HG02870 (cell line): ENCODE measurements at regions not wholly inside any gene's neighbourhood (a gene's known extent, or its start where the extent isn't known, plus 50 kb on each side); places are given as distances from the start of the nearest gene placed in this dataset.
"Not testable (repeated sequence)": the region's sequence is repeated elsewhere in the genome, so short reads cannot be mapped to it uniquely, and the experiment has no call there.

Experiments
- ATAC-seq: cut with Tn5 transposase; IDR thresholded peaks from one replicate; pipeline ENCODE4 v1.9.1; 2021; ENCODE audit warnings: mild to moderate bottlenecking, moderate library complexity; ENCODE audit not compliant: unreplicated experiment

DNA sequence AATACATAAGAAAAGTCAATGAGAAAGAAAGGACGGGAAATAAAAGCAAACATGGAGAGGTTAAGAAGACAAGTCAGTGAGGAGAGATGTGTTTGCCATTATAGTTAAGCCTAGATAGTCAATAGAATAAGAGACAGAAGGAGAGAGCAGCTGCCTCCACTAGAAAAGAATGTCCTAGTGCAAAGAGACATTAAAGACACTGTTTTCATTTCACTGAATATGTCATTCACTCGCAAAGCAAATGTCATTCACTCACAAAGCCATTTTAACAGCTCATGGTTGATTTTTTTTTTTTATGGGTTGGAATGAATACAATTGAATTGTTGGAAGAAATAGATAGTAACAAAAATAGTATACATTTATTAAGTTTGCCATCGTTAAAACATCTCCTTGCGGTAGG, 1007.6 kb downstream of the DNAJB9 start:
- ATAC-seq, result no peak

DNA sequence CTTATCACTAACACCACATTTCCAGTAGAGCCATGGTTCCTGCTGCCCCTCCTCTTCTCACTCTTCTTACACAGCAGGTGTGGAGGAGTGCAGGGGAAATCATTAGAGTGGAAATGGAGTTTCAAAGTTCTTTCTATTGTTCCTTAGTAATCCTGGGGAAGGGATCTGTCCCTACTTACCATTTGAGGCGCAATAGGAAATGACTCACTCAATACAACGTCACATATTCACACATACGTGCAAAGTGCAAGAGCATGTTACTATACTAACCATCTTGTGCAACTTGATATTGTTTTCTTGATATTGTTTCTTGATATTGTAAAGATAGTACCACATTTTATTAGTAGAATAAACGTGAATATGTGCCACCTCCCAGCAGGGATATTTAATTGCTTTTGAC, 1010.2 kb downstream of the DNAJB9 start:
- ATAC-seq, result no peak

DNA sequence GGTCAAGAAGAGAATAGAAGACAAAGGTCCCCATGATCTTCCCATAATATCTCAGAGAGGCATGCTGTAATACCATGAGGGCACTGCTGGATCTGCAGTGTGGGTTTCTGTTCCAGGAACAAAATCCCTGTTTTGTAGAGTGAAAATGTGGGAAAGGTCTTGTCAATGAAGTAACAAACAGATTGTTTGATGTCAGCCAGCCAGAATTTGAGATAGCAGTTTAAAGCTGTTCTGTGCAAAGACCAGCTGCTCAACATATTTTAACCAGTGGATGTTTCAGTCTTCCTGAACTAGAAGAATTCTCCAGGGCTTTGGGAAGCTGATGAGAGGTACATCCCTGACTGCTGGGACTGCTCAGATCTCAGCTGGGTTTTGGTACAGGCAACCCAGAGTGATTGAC, 1012.5 kb downstream of the DNAJB9 start:
- ATAC-seq, result no peak

DNA sequence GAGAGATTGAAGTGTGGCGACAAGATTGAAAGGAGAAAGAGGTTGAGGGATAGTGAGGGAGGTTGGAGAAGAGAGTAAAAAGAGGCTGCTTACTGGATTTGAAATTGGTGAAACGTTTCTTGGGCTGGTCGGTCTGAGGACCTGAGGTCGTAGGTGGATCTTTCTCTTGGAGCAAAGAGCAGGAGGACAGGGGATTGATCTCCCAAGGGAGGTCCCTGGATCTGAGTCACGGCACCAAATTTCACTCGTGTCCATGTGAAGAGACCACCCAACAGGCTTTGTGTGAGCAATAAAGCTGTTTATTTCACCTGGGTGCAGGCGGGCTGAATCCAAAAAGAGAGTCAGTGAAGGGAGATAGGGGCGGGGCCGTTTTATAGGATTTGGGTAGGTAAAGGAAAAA, 1027.3 kb downstream of the DNAJB9 start:
- ATAC-seq, result not testable (repeated sequence)

DNA sequence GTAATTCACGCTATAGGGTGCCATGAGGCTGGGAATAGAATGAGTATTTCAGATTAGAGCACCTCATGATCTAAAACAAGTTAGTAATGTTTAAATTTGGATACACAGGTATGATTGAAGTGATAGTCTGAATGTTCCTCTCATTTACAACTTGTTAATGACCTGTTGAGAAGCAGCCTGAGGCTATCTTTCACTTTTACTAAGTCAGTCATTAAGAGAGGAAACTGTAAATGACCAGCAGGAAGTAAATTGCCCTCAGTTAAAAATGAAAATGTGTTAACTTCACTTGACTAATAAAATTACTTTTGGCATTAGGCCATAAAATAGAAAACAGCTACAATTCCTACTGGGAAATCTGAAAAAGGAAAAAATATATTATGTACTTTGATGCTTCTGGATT, 1042.0 kb downstream of the DNAJB9 start:
- no peak for ATAC-seq

DNA sequence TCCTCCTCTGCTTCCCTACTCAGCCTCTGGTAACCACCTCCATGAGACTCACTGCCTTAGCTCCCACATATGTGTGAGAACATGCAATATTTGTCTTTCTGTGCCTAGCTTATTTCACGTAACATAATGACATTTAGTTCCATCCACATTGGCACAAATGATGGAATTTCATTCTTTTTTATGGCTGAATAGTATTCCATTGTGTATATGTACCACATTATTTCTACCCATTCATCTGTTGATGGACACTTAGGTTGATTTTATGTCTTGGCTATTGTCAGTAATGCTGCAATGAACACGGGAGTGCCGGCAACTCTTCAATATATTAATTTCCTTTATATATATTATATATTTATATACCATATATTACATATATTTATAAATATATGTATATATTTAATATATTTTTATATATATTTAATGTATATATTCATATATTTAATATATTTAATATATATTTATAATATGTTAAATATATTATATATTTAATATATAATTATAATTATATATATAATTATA, 1046.9 kb downstream of the DNAJB9 start:
- ATAC-seq, result no peak

DNA sequence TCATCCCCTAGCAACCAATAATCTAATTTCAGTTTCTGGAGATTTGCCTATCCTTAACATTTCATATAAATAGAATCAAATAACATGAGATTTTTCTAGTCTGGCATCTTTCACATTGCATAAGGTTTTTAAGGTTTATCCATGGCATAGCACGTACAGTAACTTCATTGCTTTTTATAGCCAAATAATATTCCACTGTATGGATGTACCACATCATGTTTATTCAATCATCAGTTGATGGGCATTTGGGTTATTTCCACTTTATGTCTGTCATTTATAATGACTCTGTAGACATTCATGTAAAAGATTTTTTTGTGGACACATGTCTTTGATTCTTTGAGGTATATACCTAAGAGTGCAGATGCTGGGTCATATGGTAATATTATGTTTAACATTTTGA, 1052.6 kb downstream of the DNAJB9 start:
- no peak for ATAC-seq

DNA sequence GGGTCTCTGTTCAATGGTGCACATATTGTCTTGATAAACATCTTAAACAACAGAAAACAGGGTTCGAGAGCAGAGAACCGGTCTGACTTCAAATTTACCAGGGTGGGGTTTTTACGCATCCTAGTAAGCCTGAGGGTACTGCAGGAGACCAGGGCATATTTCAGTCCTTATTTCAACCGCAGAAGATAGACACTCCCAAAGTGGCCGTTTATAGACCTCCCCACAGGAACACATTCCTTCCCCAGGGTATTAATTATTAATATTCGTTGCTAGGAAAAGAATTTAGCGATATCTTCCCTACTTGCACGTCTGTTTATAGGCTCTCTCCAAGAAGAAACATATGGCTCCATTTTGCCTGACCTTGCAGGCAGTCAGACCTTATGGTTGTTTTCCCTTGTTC, 1063.2 kb downstream of the DNAJB9 start:
- ATAC-seq, result not testable (repeated sequence)

DNA sequence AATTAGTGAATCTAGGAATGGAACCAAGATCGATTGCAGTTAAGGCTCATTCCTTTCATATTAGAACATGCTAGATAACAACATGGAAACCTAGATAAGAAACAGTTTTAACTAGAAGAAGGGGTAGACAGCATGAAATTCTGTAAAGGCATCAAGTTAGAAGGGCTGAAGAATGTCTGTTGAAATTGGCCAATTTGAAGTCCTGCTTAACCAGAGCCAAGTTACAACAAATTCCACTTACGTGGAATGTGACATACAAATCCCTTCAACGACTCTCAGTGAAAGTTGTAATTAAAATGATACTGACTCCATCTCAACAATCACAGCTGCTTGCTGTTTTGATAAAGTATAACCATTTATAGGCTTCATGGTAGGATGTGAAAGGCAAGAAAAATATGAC, 1065.7 kb downstream of the DNAJB9 start:
- no peak for ATAC-seq

DNA sequence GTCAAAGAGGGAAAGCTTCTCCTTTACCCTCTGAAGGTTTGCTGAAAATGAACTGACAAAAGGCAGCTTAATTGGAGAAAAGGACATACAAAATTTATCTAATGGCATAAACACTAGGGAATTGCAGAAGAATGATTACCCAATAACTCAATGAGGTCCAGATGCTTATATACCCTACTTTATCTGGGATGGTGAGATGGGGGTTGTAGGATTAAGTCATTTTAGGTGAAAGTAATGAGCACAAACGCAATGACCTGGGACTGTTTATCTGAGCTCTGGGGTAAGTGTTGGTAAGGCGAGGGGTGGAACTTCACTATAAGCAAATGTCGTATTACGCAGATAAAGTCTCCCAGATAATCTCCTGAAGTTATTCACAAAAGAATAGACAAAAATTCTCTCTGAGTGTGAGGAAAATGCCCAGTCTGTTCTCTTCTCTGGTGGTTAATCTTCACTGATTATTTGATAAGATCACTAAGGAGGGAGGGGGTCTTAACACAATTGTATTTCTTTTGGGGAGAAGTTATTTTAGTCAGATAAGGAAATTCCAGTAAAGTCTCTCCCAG, 1067.8 kb downstream of the DNAJB9 start:
- ATAC-seq, result no peak

DNA sequence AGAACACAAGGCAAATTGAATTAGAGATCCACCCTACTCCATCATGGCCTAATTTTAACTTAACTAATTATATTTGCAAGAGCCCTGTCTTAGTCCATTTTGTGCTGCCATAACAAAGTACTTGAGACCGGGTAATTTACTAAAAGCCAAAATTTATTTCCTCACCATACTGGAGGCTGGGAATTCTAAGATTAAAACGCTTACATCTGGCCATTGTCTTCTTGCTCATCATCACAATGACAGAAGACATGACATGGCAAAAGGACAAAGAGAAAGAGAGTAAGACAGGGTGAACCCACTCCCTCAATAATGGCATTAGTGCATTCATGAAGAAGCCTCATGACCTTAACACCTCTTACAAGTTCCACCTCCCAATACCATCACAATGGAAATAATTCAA, 1068.6 kb downstream of the DNAJB9 start:
- ATAC-seq, result no peak

DNA sequence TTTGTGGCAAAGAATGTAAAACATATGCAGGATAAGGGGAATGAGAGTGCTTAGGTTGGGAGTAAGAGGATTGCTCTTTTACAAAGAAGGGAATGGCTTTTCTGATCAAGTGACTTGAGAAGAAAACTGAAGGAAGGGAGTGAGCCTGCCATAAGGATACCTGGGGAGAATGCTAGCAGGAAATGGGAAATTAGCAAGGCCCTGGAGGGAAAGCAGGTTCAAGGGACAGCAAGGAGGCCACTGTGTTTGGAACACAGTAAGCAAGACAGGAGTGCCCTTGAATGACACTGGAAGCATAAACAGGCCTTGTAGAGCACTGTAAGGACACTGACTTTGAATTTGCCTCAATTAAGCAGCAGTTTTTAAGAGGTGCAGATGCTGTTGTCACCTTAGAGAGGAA, 1069.9 kb downstream of the DNAJB9 start:
- ATAC-seq, result no peak

DNA sequence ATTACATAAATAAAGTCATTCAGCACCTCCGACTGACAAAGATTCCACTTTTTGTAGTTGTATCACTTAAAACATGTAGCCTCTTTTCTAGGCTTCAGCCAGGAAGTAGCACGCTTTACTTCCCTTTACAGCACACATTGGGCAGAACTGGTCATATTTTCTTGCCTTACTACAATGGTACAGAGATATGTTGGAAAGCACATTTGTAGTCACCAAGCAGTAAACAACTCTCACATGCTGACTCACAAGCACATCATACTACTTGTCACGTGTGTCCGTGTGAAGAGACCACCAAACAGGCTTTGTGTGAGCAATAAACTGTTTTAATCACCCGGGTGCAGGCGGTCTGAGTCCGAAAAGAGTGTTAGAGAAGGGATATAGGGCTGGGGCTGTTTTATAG, 1071.8 kb downstream of the DNAJB9 start:
- ATAC-seq, result no peak

DNA sequence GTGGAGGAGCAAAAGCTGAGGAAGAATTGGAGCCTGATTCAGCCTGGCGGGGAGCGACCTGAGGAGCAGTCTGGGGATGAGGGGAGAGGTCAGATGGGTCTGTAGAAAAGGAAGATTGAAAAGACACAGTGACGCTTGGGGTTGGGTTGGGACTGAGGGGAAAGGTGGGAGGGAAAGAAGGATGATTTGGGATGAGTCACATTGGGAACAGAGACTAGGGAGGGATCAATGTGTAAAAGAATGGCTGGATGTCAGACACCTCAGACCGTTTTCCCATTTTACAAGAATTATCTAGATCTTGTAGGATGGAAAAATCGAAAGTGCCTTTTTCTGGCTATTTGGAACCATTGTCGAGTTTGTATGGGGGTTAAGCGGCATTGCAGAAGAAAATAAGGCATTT, 1076.5 kb downstream of the DNAJB9 start:
- ATAC-seq, result no peak

DNA sequence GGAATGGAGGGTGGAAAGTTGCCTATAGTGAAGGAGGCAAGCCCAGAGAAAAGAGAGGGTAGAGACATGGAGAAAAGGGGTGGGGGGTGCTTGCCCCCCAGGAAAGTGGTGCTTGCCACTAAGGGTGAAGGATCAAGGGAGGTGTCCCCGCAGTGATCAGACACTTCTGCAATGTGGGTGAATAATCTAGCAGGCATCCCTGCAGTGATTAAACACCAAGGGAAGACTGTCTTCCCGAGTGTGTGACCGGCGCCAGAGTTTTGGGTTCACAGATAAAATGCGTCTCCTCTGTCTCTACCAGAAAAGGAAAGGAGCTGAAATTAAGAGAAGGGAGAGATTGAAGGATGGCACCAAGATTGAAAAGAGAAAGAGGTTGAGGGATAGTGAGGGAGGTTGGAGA, 1076.9 kb downstream of the DNAJB9 start:
- not testable (repeated sequence) for ATAC-seq

DNA sequence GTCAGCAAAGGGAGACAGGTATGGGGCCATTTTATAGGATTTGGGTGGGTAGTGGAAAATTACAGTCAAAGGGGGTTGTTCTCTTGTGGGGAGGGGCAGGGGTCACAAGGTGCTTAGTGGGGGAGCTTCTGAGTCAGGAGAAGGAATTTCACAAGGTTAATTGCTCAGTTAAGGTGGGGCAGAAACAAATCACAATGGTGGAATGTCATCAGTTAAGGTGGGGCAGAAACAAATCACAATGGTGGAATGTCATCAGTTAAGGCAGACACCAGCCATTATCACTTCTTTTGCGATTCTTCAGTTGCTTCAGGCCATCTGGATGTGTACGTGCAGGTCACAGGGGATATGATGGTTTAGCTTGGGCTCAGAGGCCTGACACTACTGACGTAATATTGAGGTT, 1077.6 kb downstream of the DNAJB9 start:
- ATAC-seq, result not testable (repeated sequence)

DNA sequence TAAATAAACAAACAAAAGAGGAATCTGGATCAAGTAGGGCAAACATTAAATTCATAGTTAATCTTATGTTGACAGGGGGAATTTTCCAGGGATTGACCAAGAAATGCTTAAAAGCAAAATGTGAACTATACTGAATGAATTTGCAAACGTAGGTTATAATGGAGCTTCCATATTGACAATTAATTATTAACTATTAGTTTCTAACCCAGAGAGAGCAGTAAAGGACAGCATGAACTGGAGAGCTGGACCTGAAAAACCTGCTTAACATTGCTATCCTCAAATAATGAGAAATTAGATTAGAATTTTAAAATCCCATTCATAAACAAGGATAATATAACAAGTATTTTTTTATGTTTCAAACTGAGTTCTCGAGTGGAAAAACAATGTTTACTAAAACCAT, 1089.6 kb downstream of the DNAJB9 start:
- no peak for ATAC-seq

DNA sequence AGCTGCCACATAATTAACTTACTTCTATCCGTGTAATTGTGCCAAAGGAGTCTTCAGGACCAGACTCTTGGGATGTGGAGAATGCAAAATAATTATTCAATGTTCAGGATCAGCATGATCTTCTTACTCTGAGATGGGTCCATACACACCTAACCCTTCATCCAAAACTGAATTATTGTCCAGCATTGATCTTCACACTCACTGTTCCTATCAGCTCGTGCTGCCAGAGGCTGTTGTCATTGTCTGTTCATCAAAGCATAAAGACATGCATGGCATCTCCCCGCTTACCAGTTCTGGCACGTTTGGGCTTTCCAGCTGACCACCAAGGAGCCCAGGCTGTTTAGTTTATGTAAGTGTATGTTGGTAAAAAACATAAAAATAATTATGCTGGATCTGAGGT, 1090.7 kb downstream of the DNAJB9 start:
- ATAC-seq, result no peak

DNA sequence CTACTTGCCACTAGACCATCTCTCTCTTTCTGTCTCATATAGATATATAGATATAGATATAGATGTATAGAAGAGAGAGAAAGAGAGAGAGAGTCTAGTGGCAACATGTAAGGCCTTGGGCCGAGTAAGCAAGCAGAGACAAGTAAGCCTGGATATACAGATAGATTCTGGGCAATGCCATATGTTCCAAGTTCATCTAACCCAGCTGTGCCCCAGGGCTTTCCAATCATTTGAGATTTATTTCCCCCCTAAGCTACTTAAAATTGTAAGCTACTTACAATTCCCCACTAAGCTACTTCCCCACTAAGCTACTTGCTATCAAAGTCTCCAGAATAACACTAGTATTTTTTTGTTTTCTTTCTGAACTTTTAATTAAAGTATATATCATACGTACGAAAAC, 1094.1 kb downstream of the DNAJB9 start:
- no peak for ATAC-seq

DNA sequence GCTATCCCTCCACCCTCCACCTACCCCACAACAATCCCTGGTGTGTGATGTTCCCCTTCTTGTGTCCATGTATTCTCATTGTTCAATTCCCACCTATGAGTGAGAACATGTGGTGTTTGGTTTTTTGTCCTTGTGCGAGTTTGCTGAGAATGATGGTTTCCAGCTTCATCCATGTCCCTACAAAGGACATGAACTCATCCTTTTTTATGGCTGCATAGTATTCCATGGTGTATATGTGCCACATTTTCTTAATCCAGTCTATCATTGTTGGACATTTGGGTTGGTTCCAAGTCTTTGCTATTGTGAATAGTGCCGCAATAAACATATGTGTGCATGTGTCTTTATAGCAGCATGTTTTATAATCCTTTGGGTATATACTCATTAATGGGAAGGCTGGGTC, 1117.6 kb downstream of the DNAJB9 start:
- ATAC-seq, result not testable (repeated sequence)

DNA sequence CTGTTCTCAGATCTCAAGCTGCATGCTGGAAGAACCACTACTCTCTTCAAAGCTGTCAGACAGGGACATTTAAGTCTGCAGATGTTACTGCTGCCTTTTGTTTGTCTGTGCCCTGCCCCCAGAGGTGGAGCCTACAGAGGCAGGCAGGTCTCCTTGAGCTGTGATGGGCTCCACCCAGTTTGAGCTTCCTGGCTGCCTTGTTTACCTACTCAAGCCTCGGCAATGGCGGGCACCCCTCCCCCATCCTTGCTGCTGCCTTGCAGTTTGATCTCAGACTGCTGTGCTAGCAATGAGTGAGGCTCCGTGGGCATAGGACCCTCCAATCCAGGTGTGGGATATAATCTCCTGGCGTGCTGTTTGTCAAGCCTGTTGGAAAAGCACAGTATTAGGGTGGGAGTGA, 1122.9 kb downstream of the DNAJB9 start:
- not testable (repeated sequence) for ATAC-seq

DNA sequence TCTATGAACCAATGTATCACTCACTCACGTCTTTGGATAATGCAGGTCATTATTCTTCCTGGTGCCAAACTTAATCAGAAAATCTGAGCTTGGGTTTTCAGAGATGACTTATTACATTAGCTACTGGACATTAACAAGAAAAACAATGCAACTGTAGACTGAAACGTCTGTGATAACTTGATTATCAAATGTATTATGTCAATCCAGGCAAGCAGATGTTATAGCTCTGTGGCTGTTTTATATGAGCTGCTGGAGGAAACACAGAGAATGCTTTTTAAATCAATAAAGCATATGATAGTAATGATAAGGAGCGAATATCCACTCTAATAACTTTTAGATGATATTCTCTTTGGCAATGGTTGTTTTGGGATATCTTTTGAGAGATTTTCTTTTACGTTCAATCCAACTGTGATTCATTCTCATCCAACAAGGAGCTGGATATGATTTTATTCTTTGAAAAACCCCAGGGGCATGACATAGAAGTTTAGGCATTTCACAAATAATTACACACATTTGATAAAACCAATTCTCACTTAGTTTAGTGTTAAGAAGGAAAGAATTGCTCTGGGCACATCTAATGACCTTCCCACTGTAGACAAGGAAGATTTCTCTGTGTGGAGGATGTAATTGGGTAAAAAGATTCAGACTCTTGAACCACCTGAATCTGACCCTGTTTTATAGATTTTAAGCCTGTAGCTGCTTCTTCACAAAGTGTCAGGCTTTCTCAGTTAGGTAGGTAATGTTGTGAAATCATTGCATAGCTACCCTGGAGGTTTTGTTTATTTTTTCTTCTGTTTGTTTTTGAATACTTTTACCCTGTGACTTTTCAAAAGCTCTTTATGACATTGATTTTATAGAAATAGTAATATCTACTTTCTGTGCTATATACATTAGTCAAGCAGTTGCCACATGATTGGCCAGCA, 1124.7 kb downstream of the DNAJB9 start:
- ATAC-seq, result no peak
